GM18517 (cell line): ENCODE measurements at regions not wholly inside any gene's neighbourhood (a gene's known extent, or its start where the extent isn't known, plus 50 kb on each side); places are given as distances from the start of the nearest gene placed in this dataset.

Experiments used
- ATAC-seq: cut with Tn5 transposase; IDR thresholded peaks from one replicate; pipeline ENCODE4 v1.9.1; 2021; ENCODE audit warnings: mild to moderate bottlenecking, moderate library complexity; ENCODE audit not compliant: unreplicated experiment

DNA sequence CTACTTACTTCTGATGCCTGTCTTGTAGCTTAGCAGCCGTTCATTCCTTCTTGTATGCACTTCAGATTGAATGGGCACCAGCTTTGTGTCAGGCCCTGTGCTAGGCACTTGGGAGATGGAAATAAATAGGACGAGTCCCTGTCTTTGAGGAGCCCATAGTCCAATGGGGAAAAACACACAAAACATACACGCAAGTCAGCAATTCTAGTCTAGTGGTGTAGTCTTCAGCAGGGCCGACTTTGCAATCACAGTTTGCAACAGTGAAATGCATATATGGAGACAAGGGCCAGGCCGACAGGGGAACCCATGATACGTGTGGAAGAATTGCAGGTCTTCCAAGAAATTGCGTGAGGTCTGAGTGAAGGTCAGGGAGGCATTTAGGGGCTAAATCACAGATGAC is 262.6 kb downstream of the MAF start:
- ATAC-seq = no peak

DNA sequence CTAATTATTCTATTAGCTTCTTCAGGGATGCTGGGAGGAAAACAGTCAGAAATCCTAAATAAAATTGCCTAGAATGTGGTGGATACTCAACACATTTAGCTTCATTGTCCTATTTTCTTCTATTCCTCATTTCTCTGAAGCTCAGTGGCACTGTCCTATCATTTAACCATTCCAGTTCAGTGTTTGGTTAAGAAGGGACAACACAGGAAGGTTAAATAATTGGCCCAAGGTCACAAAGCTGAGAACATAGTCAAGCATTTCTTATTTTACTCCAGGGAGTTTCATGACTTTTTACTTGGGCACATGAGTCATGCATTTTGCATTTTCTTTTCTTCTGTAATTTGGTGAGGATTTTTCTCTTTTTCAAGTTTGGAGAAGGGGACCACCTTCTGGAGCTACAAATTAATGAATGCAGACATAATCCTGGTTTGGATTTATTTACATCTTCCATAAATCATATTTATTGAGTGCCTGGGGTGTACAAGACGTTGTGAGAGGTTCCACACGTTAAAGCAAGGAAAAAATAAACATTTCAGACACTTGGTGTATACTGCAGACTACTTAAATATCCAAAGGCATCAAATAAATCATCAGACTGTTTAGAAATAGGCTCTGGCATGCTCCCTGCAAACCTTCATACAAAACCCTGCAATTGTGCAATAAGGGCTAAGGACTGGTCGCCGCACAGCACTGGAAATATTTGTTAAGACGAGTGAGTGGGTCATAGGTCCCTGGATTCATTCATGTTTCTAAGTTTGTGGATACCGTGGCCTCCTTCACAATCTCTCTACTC is 263.9 kb downstream of the MAF start:
- ATAC-seq = no peak

DNA sequence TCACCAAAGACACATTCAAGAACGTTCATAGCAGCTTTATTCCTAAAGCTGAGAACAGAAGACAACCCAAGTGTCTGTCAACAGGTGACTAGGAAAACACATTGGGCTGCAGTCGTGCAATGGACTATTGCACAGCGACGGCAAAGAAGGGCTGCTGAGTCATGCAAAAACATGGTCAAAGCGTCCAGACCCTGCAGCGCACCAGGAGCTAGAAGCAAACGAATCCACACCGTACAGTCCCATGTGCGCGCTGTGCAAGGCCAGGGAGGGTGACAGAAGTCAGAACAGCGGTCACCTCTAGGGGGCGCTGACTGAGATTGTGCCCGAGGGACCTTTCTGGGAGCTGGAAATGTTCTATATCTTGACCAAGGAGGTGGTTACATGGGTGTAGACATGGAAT is 266.4 kb downstream of the MAF start:
- no peak for ATAC-seq

DNA sequence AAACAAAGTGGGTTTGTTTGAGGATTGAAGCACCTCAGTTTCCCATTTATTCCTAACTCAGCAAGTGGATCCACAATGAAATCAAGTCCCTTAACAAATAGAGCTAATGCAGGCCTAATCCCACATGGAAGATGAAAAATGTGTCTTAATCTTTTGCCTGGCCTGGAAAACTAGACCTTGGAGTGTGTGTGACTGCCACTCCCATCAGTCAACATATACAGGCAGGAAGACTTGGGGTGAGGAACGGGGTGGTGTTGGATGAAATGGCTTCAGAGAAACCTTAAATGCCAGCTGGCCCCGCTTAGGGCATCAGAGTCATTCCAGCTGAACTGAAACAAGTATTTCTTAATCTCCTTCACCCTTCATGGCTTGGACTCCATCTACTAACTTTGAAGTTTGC is 269.5 kb downstream of the MAF start:
- no peak for ATAC-seq

DNA sequence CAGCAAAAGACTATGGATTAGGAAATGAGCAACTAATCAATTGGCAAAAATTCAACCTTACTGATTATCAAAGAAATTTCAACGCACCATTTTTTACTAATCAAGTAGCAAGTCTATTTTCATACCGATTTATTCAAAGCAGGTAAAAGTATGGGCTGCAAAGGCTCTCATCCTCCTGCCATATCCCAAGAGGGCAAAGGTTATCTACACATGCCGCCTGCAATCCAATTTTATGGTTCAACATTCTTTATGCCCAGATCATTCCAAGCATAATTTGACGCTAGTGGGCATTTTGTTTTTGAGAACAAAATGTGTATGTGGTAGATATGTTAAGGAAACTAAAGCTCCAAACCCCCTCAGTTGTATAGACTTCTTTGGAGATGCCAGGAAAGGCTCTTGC is 270.6 kb downstream of the MAF start:
- no peak for ATAC-seq

DNA sequence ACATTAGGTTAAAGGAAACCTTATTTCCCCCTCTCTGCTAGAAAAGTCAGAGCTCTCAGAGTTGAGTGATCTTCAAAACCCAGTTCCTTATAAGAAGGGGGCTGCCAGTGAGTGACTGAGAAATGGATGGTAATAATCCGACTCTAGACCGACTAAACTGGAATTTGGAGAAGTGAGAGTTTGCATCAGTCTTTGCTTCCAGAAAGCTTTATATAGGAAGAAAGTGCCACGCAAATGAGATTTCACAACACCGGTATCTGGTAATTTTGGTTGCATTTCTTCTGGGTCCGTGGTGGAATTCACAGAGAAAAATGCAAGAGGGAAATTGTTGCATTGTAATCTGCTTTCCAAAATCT is 271.4 kb downstream of the MAF start:
- no peak for ATAC-seq

DNA sequence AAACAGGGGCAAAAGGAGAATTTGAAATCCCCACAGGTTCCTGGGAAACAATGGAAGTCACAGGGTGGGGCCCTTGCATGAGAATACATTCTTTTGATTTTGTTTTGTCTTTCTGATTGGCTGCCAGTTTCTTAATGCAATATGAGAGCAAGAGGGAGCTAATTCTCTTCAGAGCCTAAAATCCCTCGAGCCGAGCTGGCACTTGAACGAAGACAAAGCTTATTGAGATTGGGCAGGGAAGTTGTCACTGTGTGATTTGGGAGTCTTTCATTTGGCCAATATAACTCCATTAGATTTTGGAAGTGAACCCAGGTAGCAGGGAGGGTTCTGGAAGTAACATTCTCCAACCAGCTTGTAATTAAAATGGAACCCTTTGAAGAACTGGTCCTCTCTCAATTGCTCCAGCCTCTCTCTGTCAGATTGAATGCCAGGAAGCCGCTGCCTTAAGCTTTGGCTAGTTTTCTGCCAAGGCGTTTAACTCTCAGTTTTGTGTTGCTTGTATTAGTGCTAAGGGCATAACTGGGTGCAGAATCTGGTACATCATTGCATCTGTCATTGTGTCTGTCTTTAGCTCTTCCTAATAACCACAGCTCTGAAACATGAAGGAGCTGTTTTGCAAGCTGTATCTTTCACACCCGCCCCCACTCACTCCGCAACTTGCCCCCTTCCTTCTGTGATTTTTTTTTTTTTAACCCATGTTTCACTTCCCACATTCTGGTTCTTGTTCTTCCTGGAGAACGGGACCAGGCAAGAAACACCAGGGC is 272.0 kb downstream of the MAF start:
- ATAC-seq = no peak

DNA sequence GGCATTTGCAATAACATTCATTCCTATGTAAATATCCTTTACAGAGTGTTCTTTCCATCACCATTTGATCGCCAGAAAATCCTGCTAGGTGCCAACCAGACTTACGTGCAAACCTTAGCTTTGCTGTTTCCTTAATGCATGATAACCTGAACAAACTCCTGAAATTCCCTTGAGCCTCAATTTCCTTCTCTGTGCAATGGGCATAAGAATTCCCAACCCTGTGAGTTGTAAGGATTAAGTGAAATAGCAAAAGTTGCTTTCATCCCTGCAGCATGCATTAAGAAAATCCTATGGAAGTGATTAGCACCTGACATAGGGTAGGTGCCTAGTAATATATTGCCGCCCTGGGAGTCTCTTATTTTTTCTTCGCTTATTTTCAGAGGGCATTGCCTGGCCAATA is 272.7 kb downstream of the MAF start:
- no peak for ATAC-seq

DNA sequence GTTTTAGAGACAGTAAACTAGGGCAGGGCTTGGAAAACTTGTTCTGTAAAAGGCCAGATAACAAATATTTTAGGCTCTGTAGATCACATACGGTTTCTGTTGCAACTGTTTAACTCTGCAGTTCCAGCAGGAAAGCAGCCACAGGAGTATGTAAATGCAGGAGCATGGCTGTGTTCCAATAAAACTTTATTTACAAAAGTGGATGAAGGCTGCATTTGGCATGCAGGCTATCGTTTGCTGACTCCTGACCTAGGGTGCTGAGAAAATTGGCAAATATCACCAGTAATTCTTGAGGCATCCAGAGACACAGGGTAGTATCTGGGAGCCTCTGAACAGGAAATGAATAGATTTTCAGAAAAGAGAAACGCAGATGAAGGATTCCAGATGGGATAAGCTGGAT is 274.0 kb downstream of the MAF start:
- no peak for ATAC-seq

DNA sequence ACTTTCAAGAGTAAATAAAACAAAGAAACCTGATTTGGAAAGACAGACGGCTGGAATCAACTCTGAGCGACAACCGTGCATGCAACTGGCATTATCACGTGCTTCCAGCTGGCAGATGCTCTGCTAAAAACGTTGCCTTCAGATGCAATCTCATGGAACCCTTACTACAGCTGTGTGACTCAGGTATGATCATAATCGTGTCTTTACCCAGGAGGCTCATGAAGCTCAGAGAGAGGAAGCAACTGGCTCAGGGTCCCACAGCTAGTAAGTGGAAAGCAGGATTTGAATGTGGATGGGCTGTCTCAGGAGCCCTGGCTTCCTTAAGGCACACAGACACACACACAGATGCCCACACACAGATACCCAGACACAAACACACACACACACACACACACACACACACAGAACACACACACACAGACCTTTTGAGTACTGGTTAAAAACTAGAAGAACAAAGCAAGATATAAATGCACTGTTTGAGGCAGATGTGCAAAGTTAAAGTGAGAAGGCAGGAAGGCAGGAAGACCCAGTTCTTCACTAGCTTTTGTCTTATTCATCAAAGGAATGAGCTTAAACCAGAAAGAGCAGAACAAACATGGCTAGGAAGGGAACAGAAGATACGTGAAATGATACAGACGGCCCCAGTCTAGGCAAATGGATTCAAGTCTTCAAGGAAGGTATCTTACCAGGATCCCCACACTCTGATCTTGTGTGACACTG is 275.2 kb downstream of the MAF start:
- no peak for ATAC-seq

DNA sequence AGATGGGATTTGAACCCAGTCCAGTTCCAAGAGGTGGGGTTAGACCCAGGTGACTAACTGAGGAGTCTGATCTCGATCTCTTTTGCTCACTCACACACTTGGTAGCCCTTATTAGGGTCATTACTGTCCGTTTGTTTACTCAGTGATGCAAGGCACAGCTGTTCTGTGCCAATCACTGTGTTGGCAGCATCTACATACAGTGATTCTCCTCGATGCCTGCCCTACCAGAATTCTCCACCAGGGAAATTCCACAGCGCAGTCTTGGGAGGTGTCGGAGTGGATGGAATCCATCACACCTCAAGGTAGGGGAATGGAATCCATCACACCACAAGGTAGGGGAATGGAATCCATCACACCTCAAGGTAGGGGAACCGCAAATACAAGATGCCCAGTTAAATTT is 279.6 kb downstream of the MAF start:
- ATAC-seq = no peak

DNA sequence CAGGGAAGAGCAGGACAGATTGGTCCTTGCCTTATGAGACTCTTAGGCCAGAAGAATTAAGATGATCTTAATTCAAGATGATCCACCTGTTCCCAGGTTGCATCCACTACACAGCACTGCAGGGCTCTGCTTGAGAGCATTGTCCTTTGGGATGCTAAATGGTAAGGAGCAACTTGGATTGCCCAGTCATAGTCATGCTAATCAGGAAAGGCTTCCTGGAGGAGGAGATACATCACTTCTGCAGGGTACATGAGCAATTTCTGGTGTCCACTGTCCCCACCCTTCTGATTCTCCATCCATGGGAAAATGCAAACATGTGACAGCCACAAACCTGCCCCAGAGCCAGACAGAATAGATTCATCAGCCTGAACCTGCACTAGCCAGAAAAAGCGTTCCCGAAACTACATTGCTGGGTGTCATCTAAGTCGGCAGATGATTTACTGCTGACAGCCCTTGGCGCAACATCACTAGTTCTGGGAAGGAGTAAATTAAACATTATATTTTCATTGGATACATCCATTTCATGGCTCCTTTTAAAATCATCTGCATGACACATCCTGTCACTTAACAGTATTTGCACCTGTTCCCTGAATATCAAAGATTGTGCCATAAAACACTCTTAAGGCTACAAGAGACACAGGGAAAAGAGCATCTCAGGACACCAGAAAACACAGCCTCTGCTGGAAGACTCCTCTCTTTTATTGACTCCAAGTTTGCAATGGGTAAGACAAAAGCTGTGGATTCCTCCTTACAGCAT is 282.2 kb downstream of the MAF start:
- no peak for ATAC-seq

DNA sequence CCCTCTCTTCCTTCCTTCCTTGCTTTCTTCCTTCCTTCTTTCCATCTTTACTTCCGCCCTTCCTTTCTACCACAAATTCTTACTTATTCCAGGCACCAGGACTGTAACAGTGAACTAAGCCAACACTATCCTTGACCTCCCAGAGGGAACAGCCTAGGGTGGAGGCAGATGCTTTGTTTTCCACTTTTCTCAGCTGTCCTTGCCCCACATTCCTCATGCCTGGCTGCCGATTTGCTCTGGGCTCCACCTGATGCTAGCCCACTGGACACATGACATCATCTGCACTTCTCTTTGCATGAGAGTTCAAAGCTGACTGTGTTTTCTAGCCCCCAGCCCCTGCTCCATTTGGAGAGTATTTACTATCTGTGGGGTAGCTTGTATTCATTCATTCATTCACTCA is 283.0 kb downstream of the MAF start:
- ATAC-seq = no peak

DNA sequence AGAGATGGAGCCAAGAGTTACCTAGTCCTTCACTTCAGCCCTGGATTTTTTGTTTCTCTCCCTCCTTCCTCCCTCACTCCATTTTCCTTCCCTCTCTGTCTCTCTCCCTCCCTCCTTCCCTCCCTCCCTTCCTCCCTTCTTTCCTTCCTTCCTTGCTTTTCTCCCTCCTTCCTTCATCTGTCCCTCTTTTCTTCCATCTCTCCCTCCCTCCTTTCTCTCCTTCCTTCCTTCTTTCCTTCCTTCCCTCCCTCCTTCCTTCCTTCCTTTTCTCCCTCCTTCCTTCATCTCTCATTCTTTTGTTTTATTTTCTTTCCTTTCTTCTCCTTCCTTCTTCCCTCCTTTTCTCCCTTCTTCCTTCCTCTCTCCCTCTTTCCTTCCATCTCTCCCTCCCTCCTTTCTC is 283.5 kb downstream of the MAF start:
- no peak for ATAC-seq

DNA sequence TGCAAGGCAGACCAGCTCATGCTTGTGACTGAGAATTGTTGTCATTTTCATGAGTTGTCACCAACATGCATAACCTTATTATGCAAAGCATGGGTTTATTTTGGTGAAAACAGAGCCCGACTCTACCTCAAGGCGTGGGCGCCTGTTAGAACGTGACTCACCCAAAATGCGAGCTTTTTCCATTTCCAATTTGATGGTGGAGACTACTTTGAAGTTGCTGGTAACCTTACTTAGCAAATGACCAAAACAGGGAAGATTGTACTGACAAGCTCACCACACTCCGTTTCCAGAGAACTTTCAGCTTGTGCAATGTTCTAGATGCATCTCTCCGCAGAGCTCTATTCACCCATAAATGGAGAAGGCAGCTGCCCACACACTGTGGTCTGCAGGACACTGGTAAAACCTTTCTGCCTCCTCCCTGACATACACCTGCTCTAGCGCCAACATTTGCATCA is 284.5 kb downstream of the MAF start:
- peak; percentile 88 for ATAC-seq

DNA sequence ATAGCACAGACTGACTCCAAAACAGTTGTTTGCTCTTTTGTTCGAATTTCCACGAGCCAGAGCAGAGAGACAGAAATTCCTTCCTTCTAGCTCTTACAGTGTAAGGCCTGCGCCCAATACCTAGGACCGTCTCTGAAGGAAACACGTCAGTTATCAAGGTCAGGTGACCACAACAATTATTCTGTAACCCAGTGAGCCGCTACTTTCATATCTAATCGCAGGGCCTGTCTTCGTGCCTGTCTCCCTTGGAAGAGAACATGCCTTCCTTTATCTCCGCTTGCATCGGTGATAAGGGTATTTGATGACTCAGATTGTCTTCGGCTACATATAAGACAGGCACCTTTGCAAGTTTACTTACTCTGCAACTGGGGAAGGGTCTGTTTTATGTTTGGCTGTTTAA is 288.0 kb downstream of the MAF start:
- ATAC-seq = no peak

DNA sequence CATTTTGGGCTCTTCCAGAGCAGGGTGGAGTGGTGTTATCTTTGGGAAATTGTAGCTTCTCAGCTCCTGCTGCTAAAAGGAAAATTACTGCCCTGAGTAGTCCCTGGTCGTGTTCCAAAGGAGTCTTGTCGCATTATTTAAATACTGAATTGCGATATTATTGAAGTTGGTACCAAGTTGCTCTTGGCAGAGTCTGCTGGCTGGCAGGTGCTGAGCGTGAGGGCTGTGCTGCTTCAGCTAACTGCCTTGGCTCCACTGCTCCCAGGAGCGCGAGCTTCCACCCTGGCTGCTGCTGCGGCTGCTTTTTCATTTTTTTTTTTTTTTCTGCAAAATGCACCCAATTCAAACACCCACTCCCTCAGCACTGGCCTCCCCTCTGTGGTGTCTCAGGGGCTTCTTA is 289.8 kb downstream of the MAF start:
- ATAC-seq = no peak

DNA sequence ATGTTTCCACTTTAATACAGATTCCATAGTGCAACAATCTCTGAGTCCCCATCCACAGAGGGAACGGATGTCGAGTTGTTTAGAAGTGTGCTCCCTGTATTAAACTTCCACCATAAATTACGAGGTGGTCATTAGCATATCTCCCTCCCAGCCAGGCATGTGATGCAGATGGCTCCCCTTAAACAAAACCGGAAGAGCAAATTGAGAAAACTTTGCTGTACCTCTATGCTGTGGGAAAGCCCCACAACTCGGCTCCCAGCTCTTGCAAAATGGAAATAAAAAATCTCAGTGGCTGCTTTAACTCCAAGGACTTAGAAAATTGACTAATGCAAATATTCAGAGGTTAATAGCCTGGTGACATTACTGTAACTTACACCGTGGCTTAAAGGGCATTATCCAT is 290.9 kb downstream of the MAF start:
- no peak for ATAC-seq

DNA sequence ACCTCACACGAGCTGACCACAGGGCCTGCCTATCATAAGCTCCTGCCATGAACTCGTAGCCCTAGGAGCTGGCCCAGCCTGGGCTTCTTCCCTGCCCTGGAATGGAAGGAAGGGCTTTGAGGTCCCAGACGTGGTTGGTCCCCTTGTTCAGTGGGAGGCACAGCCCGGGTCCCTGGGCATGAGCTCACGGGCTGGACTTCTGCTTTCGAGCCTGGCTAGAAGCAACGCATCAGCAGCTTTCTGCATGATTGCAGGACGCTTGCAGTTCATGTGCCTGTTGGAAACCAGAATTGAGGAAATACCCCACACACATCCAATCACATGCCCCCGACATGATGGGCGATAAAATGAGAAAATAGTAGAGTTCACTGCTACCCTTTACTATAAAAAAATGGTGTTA is 293.3 kb downstream of the MAF start:
- no peak for ATAC-seq

DNA sequence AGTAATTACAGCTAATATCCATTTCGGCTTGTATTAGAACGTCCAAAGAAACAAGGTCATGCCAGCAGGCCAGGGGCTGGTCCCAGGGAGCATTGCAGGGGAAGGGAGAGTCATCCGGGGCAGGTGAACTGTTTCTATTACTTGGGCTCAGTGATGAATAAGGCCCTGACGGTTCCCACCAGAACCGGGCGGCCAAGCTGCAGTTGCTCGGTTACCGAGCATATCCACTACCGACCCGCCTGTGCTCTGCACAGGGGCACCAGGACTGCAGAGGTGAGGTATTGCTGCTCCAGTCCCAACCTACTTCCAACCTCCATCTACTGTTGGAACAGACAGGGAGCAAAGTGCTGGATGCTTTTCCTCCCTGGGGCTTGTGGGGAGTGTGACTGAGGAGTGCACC is 295.5 kb downstream of the MAF start:
- ATAC-seq = no peak

DNA sequence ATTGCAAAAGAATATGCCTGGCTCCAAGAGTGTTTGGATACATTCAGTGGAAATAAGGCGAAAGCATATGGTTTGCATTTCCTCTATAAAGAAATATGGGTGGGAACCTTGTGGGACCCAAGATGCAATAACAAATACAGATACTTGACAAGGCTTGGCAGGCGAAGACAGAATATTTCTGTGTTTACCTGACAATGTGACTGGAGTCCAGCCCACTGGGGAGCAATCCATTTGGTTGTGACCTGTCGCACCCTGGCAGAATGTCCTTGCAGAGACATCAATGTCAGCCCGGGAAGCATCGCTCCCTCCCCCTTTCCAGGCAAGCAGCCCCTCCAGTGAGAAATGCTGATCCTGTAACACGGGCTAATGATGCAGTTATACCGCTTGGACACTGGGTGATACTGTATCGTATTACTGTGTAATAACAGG is 296.6 kb downstream of the MAF start:
- no peak for ATAC-seq
